ENCODE measurements at regions not wholly inside any gene's neighbourhood (a gene's known extent, or its start where the extent isn't known, plus 50 kb on each side); places are given as distances from the start of the nearest gene placed in this dataset.

- CTCF ChIA-PET: no interaction called here
- Mint-ChIP-seq H3K4me3 (no peak overlapping the region), H3K27ac (no peak overlapping the region)
Measured at GRCh38 chr6:126605089-126605488, 265.2 kb downstream of the CENPW start.

DNA sequence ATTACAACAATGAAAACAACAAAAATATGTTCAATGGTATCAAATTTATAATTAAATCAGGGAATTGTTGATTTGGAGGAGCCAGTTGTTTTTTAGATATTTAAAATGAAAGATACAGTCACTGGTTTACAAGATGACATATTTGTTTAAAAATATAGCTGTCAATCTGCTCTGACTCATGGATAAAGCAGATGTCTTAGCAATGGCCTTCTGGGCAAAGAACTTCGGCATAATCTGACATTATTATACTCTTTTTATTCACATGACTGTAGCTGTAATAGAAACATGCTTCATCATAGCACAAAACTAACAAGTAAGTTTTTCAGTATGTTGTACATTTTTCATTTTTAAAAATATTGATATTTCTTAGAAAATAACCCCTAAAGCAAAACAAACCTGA, 267.4 kb downstream of the CENPW start:
- peaks cover 15% of the 10 kb centered on the region for H3K9me3 Mint-ChIP-seq
- H3K27ac Mint-ChIP-seq: no peak overlapping the region
- no peak for DNase-seq
- H3K4me1 Mint-ChIP-seq: no peaks in the 10 kb centered on the region
- H3K4me3 Mint-ChIP-seq: no peak overlapping the region
- no peaks in the 10 kb centered on the region for H3K27me3 Mint-ChIP-seq
- CTCF ChIA-PET: no interaction called here
- H3K36me3 Mint-ChIP-seq: no peaks in the 10 kb centered on the region

More at GRCh38 chr6:126605089-126605488, 265.2 kb downstream of the CENPW start:
- Mint-ChIP-seq H3K36me3 (no peaks in the 10 kb centered on the region), H3K9me3 (no peaks in the 10 kb centered on the region), H3K27me3 (no peaks in the 10 kb centered on the region), H3K4me1 (no peaks in the 10 kb centered on the region)
- DNase-seq: no peak

DNA sequence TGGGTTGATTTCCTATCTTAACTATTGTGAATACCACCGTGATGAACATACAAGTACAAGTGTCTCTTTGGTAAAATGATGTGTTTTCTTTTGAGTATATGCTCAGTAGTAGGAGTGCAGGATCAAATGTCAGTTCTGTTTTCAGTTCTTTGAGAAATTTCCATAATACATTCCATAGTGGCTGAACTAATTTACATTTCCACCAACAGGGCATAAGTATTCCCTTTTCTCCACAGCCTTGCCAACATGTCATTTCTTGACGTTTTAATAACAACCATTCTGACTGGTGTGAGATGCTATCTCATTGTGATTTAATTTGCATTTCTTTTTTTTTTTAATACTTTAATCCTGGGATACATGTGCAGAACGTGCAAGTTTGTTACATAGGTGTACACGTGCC, 268.8 kb downstream of the CENPW start:
- CTCF ChIA-PET: no interaction called here
- Mint-ChIP-seq H3K27me3 (no peaks in the 10 kb centered on the region), H3K4me1 (no peaks in the 10 kb centered on the region), H3K9me3 (peaks cover 17% of the 10 kb centered on the region), H3K27ac (no peak overlapping the region), H3K4me3 (no peak overlapping the region), H3K36me3 (no peaks in the 10 kb centered on the region)
- DNase-seq: no peak

DNA sequence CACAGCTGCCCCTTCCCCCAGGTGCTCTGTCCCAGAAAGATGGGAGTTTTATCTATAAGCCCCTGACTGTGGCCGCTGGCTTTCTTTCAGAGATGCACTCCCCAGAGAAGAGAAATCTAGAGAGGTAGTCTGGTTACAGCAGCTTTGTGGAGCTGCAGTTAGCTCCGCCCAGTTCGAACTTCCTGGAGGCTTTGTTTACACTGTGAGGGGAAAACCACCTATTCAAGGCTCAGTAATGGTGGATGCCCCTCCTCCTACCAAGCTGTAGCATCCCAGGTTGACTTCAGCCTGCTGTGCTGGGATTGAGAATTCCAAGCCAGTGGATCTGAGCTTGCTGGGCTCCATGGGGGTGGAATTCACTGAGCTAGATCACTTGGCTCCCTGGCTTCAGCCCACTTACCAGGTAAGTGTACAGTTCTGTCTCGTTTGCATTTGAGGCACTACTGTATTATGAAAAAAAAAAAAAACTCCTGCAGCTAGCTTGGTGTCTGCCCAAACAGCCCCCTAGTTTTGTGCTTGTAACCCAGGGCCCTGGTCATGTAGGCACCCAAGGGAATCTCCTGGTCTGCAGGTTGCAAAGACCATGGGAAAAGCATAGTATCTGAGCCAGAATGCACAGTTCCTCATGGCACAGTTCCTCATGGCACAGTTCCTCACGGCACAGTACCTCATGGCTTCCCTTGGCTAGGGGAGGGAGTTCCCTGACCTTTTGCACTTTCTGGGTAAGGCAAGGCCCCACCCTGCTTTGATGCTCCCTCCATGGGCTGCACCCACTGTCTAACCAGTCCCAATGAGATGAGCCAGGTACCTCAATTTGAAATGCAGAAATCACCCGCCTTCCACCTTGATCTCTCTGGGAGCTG, 275.0 kb downstream of the CENPW start:
- H3K4me3 Mint-ChIP-seq: no peak overlapping the region
- no peaks in the 10 kb centered on the region for H3K4me1 Mint-ChIP-seq
- H3K36me3 Mint-ChIP-seq: no peaks in the 10 kb centered on the region
- CTCF ChIA-PET: no interaction called here
- H3K9me3 Mint-ChIP-seq: peaks cover 17% of the 10 kb centered on the region
- no peaks in the 10 kb centered on the region for H3K27me3 Mint-ChIP-seq
- no peak overlapping the region for H3K27ac Mint-ChIP-seq
- DNase-seq: no peak

DNA sequence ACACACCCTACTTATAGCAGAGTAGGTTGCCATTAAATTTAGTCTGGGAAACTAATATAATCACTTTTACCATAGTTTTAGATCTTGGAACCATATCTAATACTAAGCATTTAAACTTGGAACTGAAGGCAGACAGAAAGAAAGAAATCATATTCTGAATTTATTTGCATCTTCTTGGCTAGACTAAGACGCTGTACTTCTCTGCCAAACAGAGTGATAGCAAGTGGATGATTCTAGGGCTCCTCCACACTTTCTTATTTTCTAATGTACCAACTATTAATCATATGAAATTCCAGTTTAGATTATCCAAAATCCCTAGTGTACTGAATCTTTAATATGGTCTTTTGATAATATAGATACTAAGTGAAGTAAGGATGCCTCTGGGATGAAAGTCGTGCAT, 277.0 kb downstream of the CENPW start:
- CTCF ChIA-PET: no interaction called here

DNA sequence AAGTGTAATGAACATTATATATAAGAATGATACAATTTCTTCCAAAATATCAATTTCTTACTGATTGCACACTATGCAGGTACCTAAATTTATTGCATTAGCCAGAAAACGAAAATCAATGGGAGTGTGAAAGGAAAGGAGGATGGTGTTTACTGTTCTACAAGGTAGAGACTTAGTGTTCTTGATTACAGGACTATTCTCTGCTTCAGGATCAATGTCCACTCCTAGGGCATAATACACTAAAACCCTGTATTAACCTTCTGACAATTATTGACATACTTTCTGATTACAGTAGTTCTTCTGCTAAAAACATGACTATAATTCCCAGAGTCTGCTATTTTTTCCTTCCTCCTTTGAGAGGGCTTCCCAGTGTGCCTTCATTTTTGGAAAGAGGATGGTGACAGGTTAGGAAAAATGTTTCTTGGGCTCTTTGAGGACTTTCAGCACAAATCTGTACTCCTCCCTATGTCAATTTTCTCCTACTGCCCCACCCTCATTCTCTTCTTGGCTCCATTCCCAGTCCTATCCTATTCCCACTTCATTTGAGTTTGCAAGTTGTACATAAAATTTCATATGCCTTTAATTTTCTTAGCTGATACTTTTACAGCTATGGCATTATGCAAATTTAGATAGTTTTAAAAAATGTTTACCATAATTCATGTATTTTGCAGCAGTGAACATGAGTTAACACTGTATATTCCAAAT, 278.9 kb downstream of the CENPW start:
- Mint-ChIP-seq H3K9me3 (no peaks in the 10 kb centered on the region), H3K27ac (no peak overlapping the region), H3K36me3 (no peaks in the 10 kb centered on the region), H3K4me3 (no peak overlapping the region), H3K4me1 (no peaks in the 10 kb centered on the region), H3K27me3 (no peaks in the 10 kb centered on the region)
- no peak for DNase-seq
- CTCF ChIA-PET: no interaction called here

More for the DNA sequence above, 277.0 kb downstream of the CENPW start:
- H3K27ac Mint-ChIP-seq: no peak overlapping the region
- H3K9me3 Mint-ChIP-seq: peaks cover 7% of the 10 kb centered on the region
- DNase-seq: no peak
- no peaks in the 10 kb centered on the region for H3K36me3 Mint-ChIP-seq
- H3K4me1 Mint-ChIP-seq: no peaks in the 10 kb centered on the region
- H3K4me3 Mint-ChIP-seq: no peak overlapping the region
- H3K27me3 Mint-ChIP-seq: no peaks in the 10 kb centered on the region

- Mint-ChIP-seq H3K27me3 (no peaks in the 10 kb centered on the region), H3K27ac (no peak overlapping the region), H3K4me1 (no peaks in the 10 kb centered on the region), H3K9me3 (no peaks in the 10 kb centered on the region), H3K36me3 (no peaks in the 10 kb centered on the region), H3K4me3 (no peak overlapping the region)
- no peak for DNase-seq
- CTCF ChIA-PET: no interaction called here
Measured at GRCh38 chr6:126620719-126621118, 280.8 kb downstream of the CENPW start.

GRCh38 chr6:126625019-126625418, 285.1 kb downstream of the CENPW start:
- Mint-ChIP-seq H3K27ac (no peak overlapping the region), H3K4me1 (no peaks in the 10 kb centered on the region), H3K36me3 (no peaks in the 10 kb centered on the region), H3K9me3 (no peaks in the 10 kb centered on the region), H3K4me3 (no peak overlapping the region), H3K27me3 (no peaks in the 10 kb centered on the region)
- no peak for DNase-seq
- CTCF ChIA-PET: no interaction called here

- H3K4me3 Mint-ChIP-seq: no peak overlapping the region
- H3K27ac Mint-ChIP-seq: no peak overlapping the region
- no peak for DNase-seq
- CTCF ChIA-PET: no interaction called here
- no peaks in the 10 kb centered on the region for H3K9me3 Mint-ChIP-seq
- no peaks in the 10 kb centered on the region for H3K27me3 Mint-ChIP-seq
- H3K36me3 Mint-ChIP-seq: no peaks in the 10 kb centered on the region
- no peaks in the 10 kb centered on the region for H3K4me1 Mint-ChIP-seq
Measured at GRCh38 chr6:126628125-126628524, 288.2 kb downstream of the CENPW start.

- DNase-seq: no peak
- no peaks in the 10 kb centered on the region for H3K4me1 Mint-ChIP-seq
- H3K36me3 Mint-ChIP-seq: no peaks in the 10 kb centered on the region
- H3K4me3 Mint-ChIP-seq: no peak overlapping the region
- no peak overlapping the region for H3K27ac Mint-ChIP-seq
- no peaks in the 10 kb centered on the region for H3K27me3 Mint-ChIP-seq
- CTCF ChIA-PET: no interaction called here
- no peaks in the 10 kb centered on the region for H3K9me3 Mint-ChIP-seq
Measured at GRCh38 chr6:126631363-126631762, 291.4 kb downstream of the CENPW start.

DNA sequence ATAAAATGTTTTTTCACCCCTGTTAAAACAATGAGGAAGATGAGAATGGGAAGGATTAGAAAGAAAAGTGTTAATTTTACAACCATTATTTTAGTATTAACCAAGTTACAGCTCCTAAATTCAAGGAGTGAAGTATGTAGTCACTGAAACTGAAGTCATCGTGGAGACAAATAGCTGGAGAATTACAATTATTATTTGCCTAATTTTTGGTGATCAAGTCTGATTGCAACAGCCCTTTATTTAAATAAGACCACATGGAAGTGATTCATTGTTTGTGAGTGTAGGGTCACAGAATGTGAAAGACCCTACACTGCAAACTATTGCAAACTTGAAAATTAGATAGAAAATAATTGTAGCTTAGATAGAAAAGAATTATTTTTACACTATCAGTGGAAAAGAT, 292.4 kb downstream of the CENPW start:
- CTCF ChIA-PET: no interaction called here
- H3K9me3 Mint-ChIP-seq: no peaks in the 10 kb centered on the region
- H3K4me1 Mint-ChIP-seq: no peaks in the 10 kb centered on the region
- H3K27ac Mint-ChIP-seq: no peak overlapping the region
- H3K4me3 Mint-ChIP-seq: no peak overlapping the region
- no peaks in the 10 kb centered on the region for H3K36me3 Mint-ChIP-seq
- no peak for DNase-seq
- H3K27me3 Mint-ChIP-seq: no peaks in the 10 kb centered on the region

DNA sequence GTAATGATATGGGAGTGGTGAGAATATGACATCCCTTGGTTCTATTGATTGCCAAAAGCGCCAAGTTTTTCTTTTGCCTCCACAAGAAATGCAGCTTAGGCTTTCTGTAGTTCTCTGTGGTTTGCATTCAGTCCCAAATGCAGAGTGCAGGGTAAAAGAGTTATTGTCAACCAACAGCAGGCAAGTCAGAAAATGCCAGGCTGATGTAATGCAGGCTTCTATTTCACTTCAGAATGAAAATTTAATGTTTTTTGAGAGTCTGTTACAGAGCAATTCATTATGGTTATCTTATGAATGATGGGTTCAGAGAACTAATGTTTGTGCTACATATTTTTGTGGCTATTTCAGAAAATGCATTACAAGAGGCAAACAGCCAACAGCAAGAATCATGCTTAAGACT, 293.5 kb downstream of the CENPW start:
- Mint-ChIP-seq H3K4me3 (no peak overlapping the region), H3K36me3 (no peaks in the 10 kb centered on the region), H3K27ac (no peak overlapping the region), H3K9me3 (no peaks in the 10 kb centered on the region), H3K4me1 (no peaks in the 10 kb centered on the region), H3K27me3 (no peaks in the 10 kb centered on the region)
- no peak for DNase-seq
- CTCF ChIA-PET: no interaction called here

GRCh38 chr6:126640356-126640755, 300.4 kb downstream of the CENPW start:
- Mint-ChIP-seq H3K9me3 (no peaks in the 10 kb centered on the region), H3K36me3 (no peaks in the 10 kb centered on the region), H3K27me3 (no peaks in the 10 kb centered on the region), H3K4me1 (no peaks in the 10 kb centered on the region), H3K27ac (no peak overlapping the region), H3K4me3 (no peak overlapping the region)
- CTCF ChIA-PET: no interaction called here
- no peak for DNase-seq

DNA sequence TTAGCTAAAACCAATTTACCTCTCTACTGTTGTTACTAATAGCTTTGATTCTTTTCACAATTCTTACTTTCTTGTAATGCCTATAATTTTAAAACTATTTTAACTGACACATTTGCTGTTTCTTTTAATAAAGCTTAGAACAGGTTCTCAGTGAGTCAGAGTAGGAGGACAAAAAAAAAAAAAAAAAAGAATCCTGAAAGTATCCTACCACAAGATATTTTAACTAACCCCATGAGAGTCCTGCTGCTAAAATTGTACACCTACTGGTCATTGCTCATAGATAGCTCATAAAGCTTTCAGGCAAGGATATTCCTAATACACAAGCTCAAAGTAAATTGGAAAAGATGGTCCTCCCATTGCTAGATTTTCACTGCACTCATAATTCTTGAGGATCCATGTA, 301.0 kb downstream of the CENPW start:
- H3K27me3 Mint-ChIP-seq: no peaks in the 10 kb centered on the region

DNA sequence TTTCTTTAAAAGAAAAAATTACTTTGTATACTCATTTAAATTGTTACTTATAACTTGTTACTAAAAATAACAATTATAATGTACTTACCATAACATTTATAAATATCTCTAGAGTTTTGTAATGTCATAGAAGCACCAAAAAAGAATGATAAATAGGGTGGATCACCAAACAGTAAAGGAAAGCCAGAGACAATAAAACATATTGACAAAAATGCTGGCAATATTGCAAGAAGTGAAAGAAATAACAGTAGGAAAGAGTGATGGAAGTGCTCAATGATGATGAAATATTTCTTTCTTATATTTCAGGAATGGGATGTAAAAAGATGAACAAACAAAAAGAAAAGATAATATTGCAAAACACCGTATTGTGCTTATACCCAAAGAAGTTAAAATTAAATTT, 301.7 kb downstream of the CENPW start:
- Mint-ChIP-seq H3K4me3 (no peak overlapping the region), H3K27me3 (no peaks in the 10 kb centered on the region), H3K27ac (no peak overlapping the region), H3K36me3 (no peaks in the 10 kb centered on the region), H3K9me3 (no peaks in the 10 kb centered on the region), H3K4me1 (no peaks in the 10 kb centered on the region)
- DNase-seq: no peak
- CTCF ChIA-PET: interaction anchor here (0.6 kb wide), 1 partner anchor 16 kb away, joined by 3 read pairs; no protein-coding TSS in a partner anchor

More for the DNA sequence above, 301.0 kb downstream of the CENPW start:
- Mint-ChIP-seq H3K4me1 (no peaks in the 10 kb centered on the region), H3K4me3 (no peak overlapping the region), H3K9me3 (no peaks in the 10 kb centered on the region), H3K36me3 (no peaks in the 10 kb centered on the region), H3K27ac (no peak overlapping the region)
- CTCF ChIA-PET: interaction anchor here (0.6 kb wide), 1 partner anchor 17 kb away, joined by 3 read pairs; no protein-coding TSS in a partner anchor
- no peak for DNase-seq
